Nephron (organoid): ENCODE measurements at regions not wholly inside any gene's neighbourhood (a gene's known extent, or its start where the extent isn't known, plus 50 kb on each side); places are given as distances from the start of the nearest gene placed in this dataset.

Source experiments
- H3K27ac Mint-ChIP-seq, 3 experiments: 2 replicates each; pipeline ENCODE4 v1.8.0; 2020; ENCODE audit warnings: mixed read lengths in 3 of 3, mild to moderate bottlenecking in 2 of 3, moderate library complexity in 1 of 3
- H3K27me3 Mint-ChIP-seq: 2 replicates; pipeline ENCODE4 v1.8.0; 2021; ENCODE audit warnings: low read depth, mild to moderate bottlenecking, moderate library complexity, mixed read lengths
- H3K36me3 Mint-ChIP-seq: 2 replicates; pipeline ENCODE4 v1.8.0; 2020; ENCODE audit warnings: low read depth, mixed read lengths
- H3K4me1 Mint-ChIP-seq: 2 replicates; pipeline ENCODE4 v1.8.0; 2020; ENCODE audit warnings: mixed read lengths
- H3K4me3 Mint-ChIP-seq, 3 experiments: 2 replicates each; pipeline ENCODE4 v1.8.0; 2020; ENCODE audit warnings: mild to moderate bottlenecking in 3 of 3, mixed read lengths in 3 of 3, moderate library complexity in 2 of 3
- H3K9me3 Mint-ChIP-seq: 2 replicates; pipeline ENCODE4 v1.8.0; 2020; ENCODE audit warnings: mixed read lengths
- TF ChIP-seq, protein P1 (sequence below), 3 experiments: fragments of 200-600 bp; sonication (generic); IDR thresholded peaks; one replicate each; pipeline ENCODE4 v1.5.0; 2021; ENCODE audit warnings: antibody characterized with exemption in 3 of 3; ENCODE audit not compliant: unreplicated experiment in 3 of 3

DNA sequence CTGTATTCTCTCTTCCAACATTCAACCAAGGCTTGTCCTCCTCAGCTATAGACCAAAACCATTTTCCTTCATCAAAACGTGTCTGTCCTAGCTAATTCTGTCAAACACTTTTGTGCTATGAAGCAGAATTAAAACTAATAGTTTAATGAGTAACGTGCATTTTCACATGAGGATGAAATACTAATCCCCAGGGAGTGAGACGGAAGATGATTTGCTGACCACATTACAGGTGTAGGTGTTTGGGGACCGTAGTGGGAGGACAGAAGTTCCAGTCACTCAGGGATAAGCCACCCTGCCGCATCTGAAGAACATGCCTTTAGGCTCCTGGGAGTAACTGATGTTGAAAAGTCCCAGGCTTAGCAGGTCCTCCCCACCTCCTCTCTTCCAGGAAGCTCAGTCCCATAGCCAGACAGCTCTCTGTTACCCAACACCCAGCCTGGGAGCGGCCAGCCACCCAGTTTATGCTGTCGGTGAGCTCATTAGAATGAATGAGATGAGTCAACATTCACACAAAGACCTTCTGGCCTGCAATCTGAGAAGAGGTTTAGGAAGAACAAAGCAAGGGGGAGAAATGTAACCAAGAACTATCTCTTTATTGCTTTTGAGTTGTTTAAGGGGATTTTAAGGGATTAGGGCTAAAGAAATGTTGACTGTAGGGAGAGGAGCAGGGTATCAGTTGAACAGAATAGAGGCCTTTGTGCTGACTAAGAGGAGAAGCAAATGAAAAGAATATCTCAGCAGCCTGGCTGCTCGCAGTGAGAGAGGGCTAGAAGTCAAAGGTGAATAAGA, 122.5 kb downstream of the FOXI3 start:
- H3K27me3 Mint-ChIP-seq: peaks cover 8% of the 10 kb centered on the region
- no peaks in the 10 kb centered on the region for H3K9me3 Mint-ChIP-seq

DNA sequence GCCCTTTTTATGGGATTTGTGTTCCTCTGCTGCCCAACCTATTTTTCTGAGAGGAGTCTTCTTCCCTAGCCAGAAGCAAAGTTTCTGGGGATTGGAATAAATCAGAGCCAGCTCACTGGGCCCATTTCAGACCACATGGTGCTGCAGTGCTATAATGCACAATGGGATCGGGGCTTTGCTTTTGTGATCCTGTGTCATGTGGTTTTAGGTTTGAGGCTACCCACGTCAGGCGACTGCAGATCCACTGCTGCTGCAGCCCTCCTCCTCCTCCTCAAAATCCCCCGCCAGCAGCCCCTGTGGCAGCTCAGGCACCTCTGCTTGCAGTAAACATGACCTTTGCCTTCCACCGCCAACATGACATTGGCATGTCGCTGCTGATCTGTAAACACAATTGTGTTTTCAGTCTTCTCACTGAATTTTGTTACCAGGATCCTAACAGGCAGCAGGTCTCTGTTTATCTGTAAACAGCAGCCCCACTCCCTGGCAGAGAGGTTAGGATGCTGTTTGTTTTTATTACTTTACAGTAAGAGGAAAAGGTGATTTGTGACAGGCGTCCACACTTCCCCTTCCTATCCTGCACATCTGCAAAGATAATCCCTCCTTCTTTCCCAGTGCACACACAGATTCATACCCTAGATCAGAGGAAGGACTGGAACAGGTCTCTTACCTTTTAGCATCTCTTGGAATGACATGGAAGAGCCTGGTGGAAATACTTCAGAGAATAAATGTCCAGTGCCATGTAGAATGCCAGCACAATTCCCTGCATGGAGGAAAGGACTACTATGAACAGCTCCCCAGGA, 130.8 kb downstream of the FOXI3 start:
- no peak overlapping the region for H3K4me3 Mint-ChIP-seq
- no peaks in the 10 kb centered on the region for H3K36me3 Mint-ChIP-seq
- TF ChIP-seq, protein P1, sequence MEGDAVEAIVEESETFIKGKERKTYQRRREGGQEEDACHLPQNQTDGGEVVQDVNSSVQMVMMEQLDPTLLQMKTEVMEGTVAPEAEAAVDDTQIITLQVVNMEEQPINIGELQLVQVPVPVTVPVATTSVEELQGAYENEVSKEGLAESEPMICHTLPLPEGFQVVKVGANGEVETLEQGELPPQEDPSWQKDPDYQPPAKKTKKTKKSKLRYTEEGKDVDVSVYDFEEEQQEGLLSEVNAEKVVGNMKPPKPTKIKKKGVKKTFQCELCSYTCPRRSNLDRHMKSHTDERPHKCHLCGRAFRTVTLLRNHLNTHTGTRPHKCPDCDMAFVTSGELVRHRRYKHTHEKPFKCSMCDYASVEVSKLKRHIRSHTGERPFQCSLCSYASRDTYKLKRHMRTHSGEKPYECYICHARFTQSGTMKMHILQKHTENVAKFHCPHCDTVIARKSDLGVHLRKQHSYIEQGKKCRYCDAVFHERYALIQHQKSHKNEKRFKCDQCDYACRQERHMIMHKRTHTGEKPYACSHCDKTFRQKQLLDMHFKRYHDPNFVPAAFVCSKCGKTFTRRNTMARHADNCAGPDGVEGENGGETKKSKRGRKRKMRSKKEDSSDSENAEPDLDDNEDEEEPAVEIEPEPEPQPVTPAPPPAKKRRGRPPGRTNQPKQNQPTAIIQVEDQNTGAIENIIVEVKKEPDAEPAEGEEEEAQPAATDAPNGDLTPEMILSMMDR (IDR thresholded peaks at IDR 0.05; ENCODE audit: unreplicated experiment in 3 of 3): no peak
- H3K9me3 Mint-ChIP-seq: no peaks in the 10 kb centered on the region
- no peaks in the 10 kb centered on the region for H3K4me1 Mint-ChIP-seq
- no peaks in the 10 kb centered on the region for H3K27me3 Mint-ChIP-seq
- no peak overlapping the region for H3K27ac Mint-ChIP-seq

More for the DNA sequence above, 122.5 kb downstream of the FOXI3 start:
- TF ChIP-seq, protein P1 (IDR thresholded peaks at IDR 0.05; ENCODE audit: unreplicated experiment in 3 of 3): no peak
- H3K27ac Mint-ChIP-seq: peak overlapping the region in 1 of 3 experiments; percentile 8
- H3K36me3 Mint-ChIP-seq: no peaks in the 10 kb centered on the region
- H3K4me1 Mint-ChIP-seq: peaks cover 14% of the 10 kb centered on the region
- no peak overlapping the region for H3K4me3 Mint-ChIP-seq

DNA sequence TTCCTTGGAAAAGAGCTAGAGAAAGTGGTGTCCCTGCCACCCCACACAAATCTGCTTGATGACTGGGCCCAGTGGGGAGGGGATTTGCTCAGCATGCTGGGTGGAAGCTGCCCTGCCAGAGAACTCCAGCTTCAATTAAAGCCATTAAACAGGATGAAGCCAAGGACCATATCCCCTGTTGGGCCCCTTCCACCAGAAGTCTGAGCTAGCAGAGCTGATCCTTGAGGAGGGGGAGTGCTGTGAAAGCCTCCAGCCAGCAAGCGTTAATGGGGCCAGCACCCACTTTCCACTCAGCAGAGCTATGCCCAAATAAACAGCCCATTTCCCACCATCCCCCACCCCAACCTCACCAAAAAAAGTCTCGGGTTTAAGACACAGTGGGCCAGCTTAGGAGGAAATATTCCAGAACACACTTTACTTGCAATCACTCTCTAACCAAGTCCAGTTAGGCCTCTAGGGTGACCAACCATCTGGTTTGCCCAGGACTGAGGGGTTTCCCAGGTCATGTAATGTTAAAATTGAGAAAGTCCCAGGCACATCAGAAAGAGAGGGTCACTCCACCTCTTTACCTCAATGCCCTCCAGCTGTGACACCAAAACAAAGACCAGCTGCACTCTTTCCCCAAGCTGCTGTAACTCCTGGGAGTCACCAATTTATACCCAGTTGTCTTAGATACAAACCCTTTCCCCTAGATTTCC, 132.3 kb downstream of the FOXI3 start:
- Mint-ChIP-seq H3K4me1 (no peaks in the 10 kb centered on the region), H3K27me3 (no peaks in the 10 kb centered on the region), H3K36me3 (no peaks in the 10 kb centered on the region), H3K9me3 (no peaks in the 10 kb centered on the region), H3K4me3 (no peak overlapping the region), H3K27ac (no peak overlapping the region)
- TF ChIP-seq, protein P1 (IDR thresholded peaks at IDR 0.05; ENCODE audit: unreplicated experiment in 3 of 3): no peak

DNA sequence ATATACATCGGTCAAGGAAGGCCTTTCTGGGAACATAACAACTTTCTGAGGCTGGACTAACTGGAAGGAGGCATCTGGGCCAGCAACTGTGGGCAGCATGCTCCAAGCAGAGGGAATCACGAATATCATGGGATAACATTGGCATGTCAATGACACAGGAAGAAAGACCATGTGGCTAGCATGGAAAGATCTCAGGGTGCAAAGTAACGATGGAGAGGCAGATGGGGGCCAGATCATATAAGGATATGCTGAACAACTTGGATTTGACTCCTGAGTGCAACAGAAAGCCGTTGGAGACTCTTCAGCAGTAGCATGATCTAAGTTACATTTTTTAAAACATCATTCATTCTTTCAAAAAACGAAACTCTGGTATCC, 133.6 kb downstream of the FOXI3 start:
- no peaks in the 10 kb centered on the region for H3K27me3 Mint-ChIP-seq
- TF ChIP-seq, protein P1 (IDR thresholded peaks at IDR 0.05; ENCODE audit: unreplicated experiment in 3 of 3): no peak
- no peaks in the 10 kb centered on the region for H3K36me3 Mint-ChIP-seq
- H3K4me1 Mint-ChIP-seq: no peaks in the 10 kb centered on the region
- H3K4me3 Mint-ChIP-seq: no peak overlapping the region
- H3K9me3 Mint-ChIP-seq: no peaks in the 10 kb centered on the region
- no peak overlapping the region for H3K27ac Mint-ChIP-seq

DNA sequence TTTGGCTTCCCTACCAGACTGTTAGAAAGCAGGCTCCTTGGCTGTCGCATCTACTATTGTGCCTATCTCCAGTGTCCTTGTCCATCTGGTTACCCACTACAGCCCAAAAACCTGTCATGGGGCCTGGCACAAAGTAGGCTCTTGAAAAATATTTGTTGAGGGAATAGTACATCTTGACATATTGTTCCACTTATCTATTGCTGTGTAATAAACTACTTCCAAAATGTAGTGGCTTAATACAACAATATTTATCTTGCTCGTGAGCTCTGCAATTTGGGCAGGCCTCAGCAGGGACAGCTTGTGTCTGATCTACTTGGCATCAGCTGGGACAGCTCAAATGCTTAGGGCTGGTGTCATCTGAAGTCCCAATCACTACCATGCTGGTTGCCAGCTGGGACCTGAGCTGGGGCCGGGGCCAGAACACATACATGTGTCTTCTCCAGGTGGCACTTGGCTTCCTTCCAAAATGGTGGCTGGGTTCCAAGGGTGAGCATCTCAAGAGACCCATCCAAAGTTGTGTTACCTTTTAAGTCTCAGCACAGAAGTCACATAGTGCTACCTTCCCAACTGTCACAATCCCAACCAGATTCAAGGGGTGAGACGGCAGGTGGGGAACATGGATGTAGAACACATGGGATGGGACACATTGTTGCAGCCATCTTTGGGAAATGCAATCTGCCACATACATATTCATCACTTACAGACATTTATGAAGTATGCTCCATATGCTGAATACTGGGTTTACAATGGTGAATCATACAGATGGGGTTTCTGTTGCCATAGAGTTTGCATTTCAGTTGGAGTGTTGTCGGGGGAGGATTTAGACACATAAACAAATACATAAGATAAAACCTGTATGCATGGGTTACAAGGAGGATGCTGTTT, 134.2 kb downstream of the FOXI3 start:
- Mint-ChIP-seq H3K4me1 (no peaks in the 10 kb centered on the region), H3K27me3 (no peaks in the 10 kb centered on the region), H3K4me3 (no peak overlapping the region), H3K9me3 (no peaks in the 10 kb centered on the region), H3K36me3 (no peaks in the 10 kb centered on the region), H3K27ac (no peak overlapping the region)
- TF ChIP-seq, protein P1 (IDR thresholded peaks at IDR 0.05; ENCODE audit: unreplicated experiment in 3 of 3): no peak
